Thyroid gland (tissue), 4 donors: ENCODE measurements at regions not wholly inside any gene's neighbourhood (a gene's known extent, or its start where the extent isn't known, plus 50 kb on each side); places are given as distances from the start of the nearest gene placed in this dataset.
"Not testable (repeated sequence)": the region's sequence is repeated elsewhere in the genome, so short reads cannot be mapped to it uniquely, and the experiment has no call there.

Experiments
- DNase-seq, 2 donors: peaks; one replicate each; pipeline ENCODE4 v3.0.0-alpha.2; 2019
- H3K27ac ChIP-seq, 3 donors: fragments of 200-600 bp; sonication (generic); 1 replicate in 2 of 3; 2 replicates in 1 of 3; pipeline ENCODE4 v1.5.1; 2016 to 2019; ENCODE audit warnings: mild to moderate bottlenecking in 1 of 3, moderate library complexity in 1 of 3
- H3K27me3 ChIP-seq: fragments of 200-600 bp; sonication (generic); one replicate; pipeline ENCODE4 v1.5.1; 2019
- H3K36me3 ChIP-seq, 2 donors: fragments of 200-600 bp; sonication (generic); one replicate each; pipeline ENCODE4 v1.5.1; 2016 to 2019
- H3K4me1 ChIP-seq, 2 donors: fragments of 200-600 bp; sonication (generic); one replicate each; pipeline ENCODE4 v1.5.1; 2017 to 2019
- H3K4me3 ChIP-seq, 3 donors: fragments of 200-600 bp; sonication (generic); replicated peaks in 1 of 3; 1 replicate in 2 of 3; 2 replicates in 1 of 3; pipeline ENCODE4 v1.5.1; 2016; ENCODE audit warnings: mild to moderate bottlenecking in 1 of 3
- H3K9me3 ChIP-seq: fragments of 200-600 bp; sonication (generic); one replicate; pipeline ENCODE4 v1.5.1; 2017
- POLR2A ChIP-seq, 2 donors: fragments of 450-650 bp; IDR thresholded peaks; one replicate each; pipeline ENCODE4 v1.6.1; 2017; ENCODE audit warnings: antibody characterized with exemption in 2 of 2, mild to moderate bottlenecking in 2 of 2, moderate library complexity in 1 of 2
- WGBS, 2 donors: methylation state at CpG; one replicate each; pipeline ENCODE4 v1.1.5; 2017; 5-methylcytosine and 5-hydroxymethylcytosine counted together
- intact Hi-C: fragments of 100-400 bp; cut with DNase I; formaldehyde crosslinking; loops from one replicate; pipeline ENCODE4 v1.15.1; 2023
- TF ChIP-seq, protein P1 (sequence below), 6 experiments: fragments of 200-600 bp in 3 of 6; fragments of 450-650 bp in 3 of 6; sonication (generic) in 3 of 6; IDR thresholded peaks; one replicate each; pipeline ENCODE4 v1.5.1; 2016 to 2019; ENCODE audit warnings: antibody characterized with exemption in 6 of 6, mild to moderate bottlenecking in 2 of 6, inconsistent platforms in 1 of 6, moderate library complexity in 1 of 6

DNA sequence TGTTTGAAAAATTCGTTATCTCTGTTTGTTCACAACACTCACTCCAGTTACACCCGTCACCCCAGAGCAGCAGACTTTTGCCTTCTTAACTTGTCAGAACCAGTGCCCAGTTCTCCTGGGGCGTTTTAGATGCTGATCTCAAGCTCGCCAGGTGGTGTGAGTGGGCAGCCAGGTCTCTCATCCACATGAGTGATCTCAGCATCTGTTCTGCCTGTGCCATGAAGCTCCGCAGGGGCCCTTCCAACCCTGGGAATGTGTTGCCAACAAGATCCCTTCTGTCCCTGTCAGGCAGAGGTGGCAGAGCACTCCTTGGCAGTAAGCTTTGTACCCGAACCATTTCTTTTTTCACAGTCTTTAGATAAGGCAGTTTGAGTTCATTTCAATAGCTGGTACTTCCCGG, 896.5 kb downstream of the UQCRFS1 start:
- Histone ChIP-seq H3K27ac (no peak overlapping the region), H3K4me1 (no peaks in the 10 kb centered on the region), H3K9me3 (no peaks in the 10 kb centered on the region), H3K4me3 (no peak overlapping the region), H3K36me3 (no peaks in the 10 kb centered on the region), H3K27me3 (no peaks in the 10 kb centered on the region)
- 69 to 76% methylated on average over 7 of the region's 7 CpGs for WGBS, 2 donors
- TF ChIP-seq POLR2A (IDR thresholded peaks at IDR 0.05), result no peak
- TF ChIP-seq, protein P1, sequence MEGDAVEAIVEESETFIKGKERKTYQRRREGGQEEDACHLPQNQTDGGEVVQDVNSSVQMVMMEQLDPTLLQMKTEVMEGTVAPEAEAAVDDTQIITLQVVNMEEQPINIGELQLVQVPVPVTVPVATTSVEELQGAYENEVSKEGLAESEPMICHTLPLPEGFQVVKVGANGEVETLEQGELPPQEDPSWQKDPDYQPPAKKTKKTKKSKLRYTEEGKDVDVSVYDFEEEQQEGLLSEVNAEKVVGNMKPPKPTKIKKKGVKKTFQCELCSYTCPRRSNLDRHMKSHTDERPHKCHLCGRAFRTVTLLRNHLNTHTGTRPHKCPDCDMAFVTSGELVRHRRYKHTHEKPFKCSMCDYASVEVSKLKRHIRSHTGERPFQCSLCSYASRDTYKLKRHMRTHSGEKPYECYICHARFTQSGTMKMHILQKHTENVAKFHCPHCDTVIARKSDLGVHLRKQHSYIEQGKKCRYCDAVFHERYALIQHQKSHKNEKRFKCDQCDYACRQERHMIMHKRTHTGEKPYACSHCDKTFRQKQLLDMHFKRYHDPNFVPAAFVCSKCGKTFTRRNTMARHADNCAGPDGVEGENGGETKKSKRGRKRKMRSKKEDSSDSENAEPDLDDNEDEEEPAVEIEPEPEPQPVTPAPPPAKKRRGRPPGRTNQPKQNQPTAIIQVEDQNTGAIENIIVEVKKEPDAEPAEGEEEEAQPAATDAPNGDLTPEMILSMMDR (IDR thresholded peaks at IDR 0.05), result no peak
- intact Hi-C loops, result no loop called here
- DNase-seq, result no peak

DNA sequence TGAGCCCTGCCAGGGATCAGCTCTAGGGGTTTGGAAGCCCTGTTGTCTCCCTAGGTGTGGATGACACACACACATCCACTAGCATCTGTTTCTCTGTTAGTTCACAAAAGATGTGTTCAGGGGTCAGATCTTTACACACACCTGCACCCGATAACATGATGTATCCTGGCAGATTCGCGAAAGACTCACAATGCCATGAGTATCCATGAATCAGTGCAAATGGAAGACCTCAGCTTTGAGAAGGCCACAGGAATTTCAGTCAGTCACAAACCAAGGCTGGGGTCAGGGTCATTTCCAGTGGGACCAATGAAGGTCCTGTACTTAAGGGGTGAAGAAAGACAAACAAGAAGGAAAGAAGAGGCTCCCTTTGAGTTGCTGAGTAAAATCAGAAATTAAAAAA, 898.2 kb downstream of the UQCRFS1 start:
- H3K36me3 ChIP-seq, result no peaks in the 10 kb centered on the region
- 64 to 90% methylated on average over 3 of the region's 3 CpGs for WGBS, 2 donors
- H3K27me3 ChIP-seq, result no peaks in the 10 kb centered on the region
- TF ChIP-seq, protein P1 (IDR thresholded peaks at IDR 0.05), result no peak
- TF ChIP-seq POLR2A (IDR thresholded peaks at IDR 0.05), result no peak
- no peak overlapping the region for H3K4me3 ChIP-seq
- no peak overlapping the region for H3K27ac ChIP-seq
- H3K4me1 ChIP-seq, result no peaks in the 10 kb centered on the region
- DNase-seq, result no peak
- no peaks in the 10 kb centered on the region for H3K9me3 ChIP-seq
- intact Hi-C loops, result no loop called here

GRCh38 chr19:28314287-28314686, 898.7 kb downstream of the UQCRFS1 start:
- Histone ChIP-seq H3K27me3 (no peaks in the 10 kb centered on the region), H3K9me3 (no peaks in the 10 kb centered on the region), H3K4me3 (no peak overlapping the region), H3K4me1 (no peaks in the 10 kb centered on the region), H3K36me3 (no peaks in the 10 kb centered on the region), H3K27ac (no peak overlapping the region)
- intact Hi-C loops, result no loop called here
- no peak for DNase-seq
- 59 to 70% methylated on average over 4 of the region's 4 CpGs for WGBS, 2 donors
- TF ChIP-seq, protein P1 (IDR thresholded peaks at IDR 0.05), result no peak
- TF ChIP-seq POLR2A (IDR thresholded peaks at IDR 0.05), result no peak

GRCh38 chr19:28313633-28314032, 899.3 kb downstream of the UQCRFS1 start:
- TF ChIP-seq, protein P1 (IDR thresholded peaks at IDR 0.05), result no peak
- TF ChIP-seq POLR2A (IDR thresholded peaks at IDR 0.05), result no peak
- H3K36me3 ChIP-seq, result no peaks in the 10 kb centered on the region
- no peak overlapping the region for H3K4me3 ChIP-seq
- DNase-seq, result no peak
- no peaks in the 10 kb centered on the region for H3K9me3 ChIP-seq
- no peaks in the 10 kb centered on the region for H3K4me1 ChIP-seq
- intact Hi-C loops, result no loop called here
- WGBS, 2 donors, result 74 to 75% methylated on average over 10 of the region's 10 CpGs
- no peak overlapping the region for H3K27ac ChIP-seq
- no peaks in the 10 kb centered on the region for H3K27me3 ChIP-seq

GRCh38 chr19:28312269-28312668, 900.7 kb downstream of the UQCRFS1 start:
- 76 to 87% methylated on average over 7 to 8 of the region's 8 CpGs for WGBS, 2 donors
- no peaks in the 10 kb centered on the region for H3K4me1 ChIP-seq
- H3K27ac ChIP-seq, result no peak overlapping the region
- no peaks in the 10 kb centered on the region for H3K36me3 ChIP-seq
- no peaks in the 10 kb centered on the region for H3K9me3 ChIP-seq
- no peak overlapping the region for H3K4me3 ChIP-seq
- TF ChIP-seq, protein P1 (IDR thresholded peaks at IDR 0.05), result no peak
- TF ChIP-seq POLR2A (IDR thresholded peaks at IDR 0.05), result no peak
- DNase-seq, result no peak
- no peaks in the 10 kb centered on the region for H3K27me3 ChIP-seq
- intact Hi-C loops, result no loop called here

GRCh38 chr19:28310829-28311228, 902.1 kb downstream of the UQCRFS1 start:
- H3K27ac ChIP-seq, intact Hi-C loops, H3K27me3 ChIP-seq, DNase-seq, H3K9me3 ChIP-seq, H3K36me3 ChIP-seq, H3K4me1 ChIP-seq, H3K4me3 ChIP-seq: not testable (repeated sequence)
- WGBS, 2 donors, result 79 to 96% methylated on average over 1 of the region's 2 CpGs
